Activated CD4-positive, alpha-beta T cell treated with anti-CD3 and anti-CD28 coated beads, Interleukin-2, amount 10 ng/mL, durations not matched to agents 7 days and 5 days (primary cell): ENCODE measurements at regions not wholly inside any gene's neighbourhood (a gene's known extent, or its start where the extent isn't known, plus 50 kb on each side); places are given as distances from the start of the nearest gene placed in this dataset.

ENCODE experiments used
- CTCF ChIA-PET: fragments of 350-600 bp; sonication (Branson Sonifier 250); formaldehyde crosslinking; loops from one replicate; lab custom pipeline; 2021; ENCODE audit warnings: antibody characterized with exemption; lab: Charles Lee
- POLR2A ChIA-PET: fragments of 350-600 bp; sonication (Branson Sonifier 250); formaldehyde crosslinking; loops from one replicate; lab custom pipeline; 2021; ENCODE audit warnings: antibody characterized with exemption; lab: Charles Lee
- DNase-seq: peaks from one replicate; pipeline ENCODE4 v3.0.0-alpha.2; 2020
- H3K27ac Mint-ChIP-seq: one replicate; pipeline ENCODE4 v1.8.0; 2021; ENCODE audit warnings: mild to moderate bottlenecking, moderate library complexity, mixed read lengths
- H3K27me3 Mint-ChIP-seq: one replicate; pipeline ENCODE4 v1.8.0; 2021; ENCODE audit warnings: mixed read lengths
- H3K36me3 Mint-ChIP-seq: one replicate; pipeline ENCODE4 v1.8.0; 2021; ENCODE audit warnings: low read depth, mixed read lengths
- H3K4me1 Mint-ChIP-seq: one replicate; pipeline ENCODE4 v1.8.0; 2021; ENCODE audit warnings: mixed read lengths
- H3K4me3 Mint-ChIP-seq: one replicate; pipeline ENCODE4 v1.8.0; 2021; ENCODE audit warnings: mild to moderate bottlenecking, moderate library complexity, mixed read lengths
- H3K9me3 Mint-ChIP-seq: one replicate; pipeline ENCODE4 v1.8.0; 2021; ENCODE audit warnings: mixed read lengths

DNA sequence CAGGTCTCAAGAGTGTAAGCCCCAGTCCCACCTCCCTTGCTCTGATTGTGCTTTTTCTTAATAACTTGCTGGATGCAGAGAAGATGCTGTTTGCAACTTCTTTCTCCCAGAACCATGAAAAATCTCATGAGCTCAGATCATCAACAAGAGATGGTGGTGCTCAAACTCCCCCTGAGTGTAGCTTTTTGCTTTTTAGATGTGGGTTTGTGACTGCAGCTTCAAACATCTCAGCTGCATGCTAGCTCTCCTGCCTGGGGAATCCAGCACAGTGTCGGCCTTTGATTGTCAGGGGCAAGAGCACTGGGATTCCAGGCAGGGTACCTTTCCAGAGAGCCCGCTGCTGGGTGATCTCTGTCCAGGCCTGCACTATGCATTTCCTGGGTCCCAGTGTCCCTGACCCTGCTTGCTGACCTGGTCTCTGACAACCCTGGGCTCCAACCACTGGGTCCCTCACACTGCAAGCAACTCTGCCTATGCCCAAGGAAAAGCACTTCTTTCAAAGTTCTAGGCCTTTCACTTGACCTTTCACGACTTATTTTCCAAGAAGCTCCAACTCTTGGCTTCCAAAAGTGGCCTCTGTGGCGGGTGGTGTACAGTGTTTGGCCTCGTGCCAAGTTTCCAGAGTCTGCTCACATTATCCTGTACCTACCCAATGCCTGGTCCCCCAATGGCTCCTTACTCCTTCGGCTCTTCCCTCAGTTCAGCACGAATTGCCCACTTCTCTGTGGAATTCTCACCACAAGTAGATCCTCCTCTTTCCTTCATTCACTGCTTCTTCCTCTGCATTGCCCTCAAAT, 69.7 kb upstream of the LY86 start:
- CTCF ChIA-PET, result no interaction called here
- no peak for DNase-seq
- Mint-ChIP-seq H3K4me3 (no peak overlapping the region), H3K4me1 (peaks cover 14% of the 10 kb centered on the region), H3K36me3 (no peaks in the 10 kb centered on the region), H3K27ac (no peak overlapping the region), H3K27me3 (peaks cover 78% of the 10 kb centered on the region), H3K9me3 (no peaks in the 10 kb centered on the region)
- POLR2A ChIA-PET, result no interaction called here

DNA sequence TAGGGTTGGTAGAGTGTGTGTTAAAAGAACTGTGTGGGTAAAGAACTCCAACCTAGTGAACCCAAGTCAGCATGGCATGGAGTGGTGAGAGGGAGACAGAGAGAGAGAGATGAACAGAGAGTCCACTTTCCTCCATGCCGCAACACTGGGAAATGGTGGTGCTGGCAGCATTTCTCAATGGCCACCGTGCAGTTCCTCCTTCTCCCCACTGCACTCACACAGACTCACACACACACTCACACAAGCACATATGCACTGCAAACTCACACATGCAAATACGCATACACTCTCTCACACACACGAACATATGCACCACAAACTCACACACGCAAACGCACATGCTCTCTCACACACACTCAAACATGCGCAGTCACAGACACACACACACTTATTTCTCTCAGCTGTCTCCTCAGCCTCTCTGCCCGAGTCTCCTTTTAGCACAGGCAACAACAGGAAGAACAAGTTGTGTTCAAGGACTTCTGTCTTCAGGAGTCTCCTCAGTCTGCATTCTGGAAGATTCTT, 66.5 kb upstream of the LY86 start:
- Mint-ChIP-seq H3K4me1 (no peaks in the 10 kb centered on the region), H3K9me3 (no peaks in the 10 kb centered on the region), H3K27me3 (peaks cover 78% of the 10 kb centered on the region), H3K36me3 (no peaks in the 10 kb centered on the region), H3K4me3 (no peak overlapping the region), H3K27ac (no peak overlapping the region)
- CTCF ChIA-PET, result interaction anchor here (1.0 to 1.4 kb wide), 2 partner anchors 13 to 24 kb away, joined by 3 read pairs; no protein-coding TSS in a partner anchor
- POLR2A ChIA-PET, result no interaction called here
- DNase-seq, result no peak

DNA sequence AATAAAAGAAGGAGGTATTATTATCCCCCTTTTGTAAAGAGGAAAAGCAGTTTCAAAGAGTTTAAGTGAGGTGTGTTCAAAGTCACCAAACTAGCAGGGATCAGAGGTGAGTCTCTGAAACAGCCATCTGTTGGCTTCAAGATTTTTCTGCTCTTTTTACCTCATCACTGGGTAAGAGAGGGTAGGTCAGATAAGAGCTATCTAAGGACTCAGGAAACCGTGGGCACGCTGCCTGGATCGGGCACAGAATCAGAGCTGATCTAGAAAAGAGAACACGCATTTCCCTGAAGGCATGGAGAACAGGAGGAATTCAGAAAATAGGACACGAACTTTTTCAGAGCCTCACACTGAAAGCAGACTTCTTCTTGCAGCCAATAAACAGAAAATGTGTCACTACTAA, 65.8 kb upstream of the LY86 start:
- Mint-ChIP-seq H3K4me1 (no peaks in the 10 kb centered on the region), H3K27ac (no peak overlapping the region), H3K36me3 (no peaks in the 10 kb centered on the region), H3K4me3 (no peak overlapping the region), H3K9me3 (no peaks in the 10 kb centered on the region), H3K27me3 (peaks cover 82% of the 10 kb centered on the region)
- DNase-seq, result no peak
- CTCF ChIA-PET, result interaction anchor here (1.4 kb wide), 1 partner anchor 14 kb away, joined by 3 read pairs; no protein-coding TSS in a partner anchor
- POLR2A ChIA-PET, result no interaction called here

DNA sequence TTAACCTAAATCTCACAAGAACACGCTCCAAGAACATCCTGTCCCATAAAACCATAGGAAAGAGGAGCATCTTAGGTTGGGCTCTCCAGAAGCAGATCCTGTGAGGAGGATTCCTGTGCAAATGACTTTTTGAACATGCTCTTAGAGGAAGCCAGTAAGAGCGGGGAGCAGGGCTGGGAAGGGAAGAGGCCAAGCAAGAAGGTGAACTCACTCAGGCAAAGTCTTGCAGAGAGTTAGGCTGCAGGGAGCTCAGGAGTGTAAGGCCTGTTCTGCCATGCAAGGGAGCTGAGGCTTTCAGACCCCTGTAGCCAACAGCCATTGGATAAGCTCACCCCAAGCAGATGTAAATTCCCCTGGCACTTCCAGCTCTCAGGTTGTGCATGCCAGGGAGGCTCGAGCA, 63.6 kb upstream of the LY86 start:
- H3K36me3 Mint-ChIP-seq, result no peaks in the 10 kb centered on the region
- CTCF ChIA-PET, result no interaction called here
- H3K27me3 Mint-ChIP-seq, result peaks cover 77% of the 10 kb centered on the region
- H3K27ac Mint-ChIP-seq, result no peak overlapping the region
- H3K4me3 Mint-ChIP-seq, result no peak overlapping the region
- no peaks in the 10 kb centered on the region for H3K4me1 Mint-ChIP-seq
- H3K9me3 Mint-ChIP-seq, result no peaks in the 10 kb centered on the region
- POLR2A ChIA-PET, result no interaction called here
- DNase-seq, result no peak

DNA sequence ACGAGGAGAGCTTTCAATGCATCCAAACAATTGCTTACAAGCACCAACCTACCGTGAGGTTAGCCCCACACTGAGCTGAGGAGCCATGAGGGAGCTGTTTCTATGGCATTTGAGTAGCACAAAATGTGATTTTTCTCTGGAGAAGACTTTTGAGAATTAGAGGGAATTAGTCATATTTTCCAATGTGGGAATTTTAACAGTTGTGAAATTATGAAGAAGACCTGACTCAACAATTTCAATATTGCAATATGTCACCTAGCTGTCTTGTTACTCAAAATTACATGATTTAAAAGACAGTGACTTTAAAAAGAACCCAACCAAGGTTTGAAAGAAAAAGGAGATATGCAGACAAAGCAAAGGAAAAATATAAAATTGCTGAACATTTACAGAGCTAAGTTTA, 62.6 kb upstream of the LY86 start:
- no peak for DNase-seq
- no peaks in the 10 kb centered on the region for H3K9me3 Mint-ChIP-seq
- no peaks in the 10 kb centered on the region for H3K36me3 Mint-ChIP-seq
- ChIA-PET CTCF (interaction anchor here (1.6 kb wide), 1 partner anchor 13 kb away, joined by 3 read pairs; no protein-coding TSS in a partner anchor), POLR2A (no interaction called here)
- no peak overlapping the region for H3K4me3 Mint-ChIP-seq
- peaks cover 80% of the 10 kb centered on the region for H3K27me3 Mint-ChIP-seq
- no peaks in the 10 kb centered on the region for H3K4me1 Mint-ChIP-seq
- no peak overlapping the region for H3K27ac Mint-ChIP-seq

DNA sequence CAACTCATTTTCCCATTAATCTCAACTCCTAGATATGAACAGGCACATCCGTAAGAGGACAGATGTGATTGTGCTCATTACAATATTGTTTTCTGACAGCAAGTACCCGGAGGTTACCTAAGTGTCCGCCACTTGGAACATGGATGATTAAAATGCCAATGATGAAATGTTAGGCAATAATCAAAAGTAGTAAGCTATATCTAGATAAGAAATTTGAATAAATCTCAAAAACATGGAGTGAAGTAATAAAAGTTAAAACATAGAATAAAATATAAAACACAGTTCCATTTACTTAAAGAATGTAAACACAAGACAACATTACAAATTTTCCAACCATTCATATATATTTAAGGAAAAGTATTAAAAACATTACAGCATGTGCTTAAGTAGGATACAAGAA, 59.2 kb upstream of the LY86 start:
- Mint-ChIP-seq H3K4me1 (no peaks in the 10 kb centered on the region), H3K36me3 (no peaks in the 10 kb centered on the region), H3K27me3 (peaks cover 71% of the 10 kb centered on the region), H3K27ac (no peak overlapping the region), H3K9me3 (no peaks in the 10 kb centered on the region), H3K4me3 (no peak overlapping the region)
- DNase-seq, result no peak
- CTCF ChIA-PET, result no interaction called here
- POLR2A ChIA-PET, result no interaction called here

DNA sequence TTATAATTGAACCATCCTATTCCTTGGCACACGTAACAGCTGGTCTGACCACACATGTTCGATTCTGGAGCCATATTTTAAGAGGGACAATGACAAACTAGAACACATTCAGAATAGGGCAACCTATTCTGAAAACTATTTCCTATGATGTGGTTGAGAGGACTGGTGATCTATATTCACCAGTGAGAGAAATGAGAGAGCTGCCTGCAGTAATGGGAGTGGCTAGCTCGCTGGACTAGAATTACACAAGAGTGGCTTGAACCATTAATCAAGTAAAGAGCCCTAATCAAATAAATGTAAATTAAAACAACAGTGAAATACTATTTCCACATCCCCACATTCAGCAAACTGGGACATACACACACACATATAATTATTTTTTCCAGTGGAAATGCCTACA, 55.3 kb upstream of the LY86 start:
- ChIA-PET POLR2A (no interaction called here), CTCF (no interaction called here)
- peaks cover 53% of the 10 kb centered on the region for H3K27me3 Mint-ChIP-seq
- H3K27ac Mint-ChIP-seq, result no peak overlapping the region
- H3K4me1 Mint-ChIP-seq, result peaks cover 3% of the 10 kb centered on the region
- no peak overlapping the region for H3K4me3 Mint-ChIP-seq
- DNase-seq, result no peak
- no peaks in the 10 kb centered on the region for H3K36me3 Mint-ChIP-seq
- H3K9me3 Mint-ChIP-seq, result no peaks in the 10 kb centered on the region

DNA sequence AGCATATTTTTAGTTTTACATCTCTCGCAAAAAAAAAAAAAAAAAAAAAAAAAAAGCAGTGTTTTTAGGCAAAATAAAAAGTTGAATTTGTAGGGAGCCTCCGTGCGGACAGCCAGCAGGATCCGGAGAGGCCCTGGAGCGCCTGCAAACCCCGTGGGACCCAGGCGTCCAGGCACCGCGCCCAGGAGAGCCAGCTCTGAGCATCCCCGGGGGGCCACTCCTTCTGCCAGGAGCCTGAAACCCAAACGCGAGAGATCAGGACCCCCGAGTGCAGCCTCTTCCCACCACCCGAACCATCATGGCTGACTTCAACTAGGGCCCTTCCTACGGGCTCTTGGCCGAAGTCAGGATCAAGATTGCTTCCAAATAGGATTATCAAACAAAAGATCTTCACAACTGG, 54.1 kb upstream of the LY86 start:
- Mint-ChIP-seq H3K4me1 (peaks cover 7% of the 10 kb centered on the region), H3K27me3 (peaks cover 57% of the 10 kb centered on the region), H3K36me3 (no peaks in the 10 kb centered on the region), H3K9me3 (no peaks in the 10 kb centered on the region), H3K27ac (no peak overlapping the region), H3K4me3 (no peak overlapping the region)
- ChIA-PET POLR2A (no interaction called here), CTCF (interaction anchor here (0.6 to 1.6 kb wide), 2 partner anchors 12 to 721 kb away, joined by 3 to 6 read pairs; no protein-coding TSS in a partner anchor)
- no peak for DNase-seq

DNA sequence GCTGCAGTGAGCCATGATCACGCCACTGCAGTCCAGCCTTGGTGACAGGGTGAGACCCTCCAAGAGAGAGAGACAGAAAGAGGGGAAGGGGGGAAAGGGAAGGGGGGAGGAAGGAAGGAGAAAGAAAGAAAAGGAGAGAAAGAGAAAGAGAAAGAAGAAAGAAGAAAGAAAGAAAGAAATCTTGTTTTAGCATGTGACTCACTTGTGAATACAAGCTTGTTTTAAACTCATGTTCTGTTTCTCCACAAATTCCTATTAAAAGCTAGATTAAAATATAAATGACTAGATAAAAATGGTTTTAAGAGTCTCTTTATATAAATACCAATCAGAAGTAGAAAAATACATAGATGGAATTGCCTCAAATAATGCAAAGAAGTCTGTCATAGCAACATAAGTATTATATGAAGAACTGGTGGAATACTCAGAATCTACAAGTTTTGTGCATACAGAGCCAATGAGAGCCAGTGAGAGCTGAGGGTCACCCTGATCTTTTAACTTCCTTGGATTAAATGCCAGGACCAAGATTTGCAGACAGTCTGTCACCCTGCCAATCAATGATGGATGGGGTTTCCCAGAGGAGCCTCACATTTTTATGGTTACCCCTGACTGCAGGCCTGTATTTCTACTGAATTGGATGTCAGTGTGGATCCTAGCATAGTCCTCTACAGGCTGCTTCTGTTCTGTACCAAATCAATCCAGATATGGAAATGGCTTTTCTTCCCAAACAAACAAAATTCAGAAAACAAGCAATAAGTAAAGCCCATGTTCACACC, 50.8 kb upstream of the LY86 start:
- POLR2A ChIA-PET, result no interaction called here
- H3K36me3 Mint-ChIP-seq, result no peaks in the 10 kb centered on the region
- peaks cover 7% of the 10 kb centered on the region for H3K4me1 Mint-ChIP-seq
- no peak overlapping the region for H3K27ac Mint-ChIP-seq
- no peak overlapping the region for H3K4me3 Mint-ChIP-seq
- peaks cover 59% of the 10 kb centered on the region for H3K27me3 Mint-ChIP-seq
- DNase-seq, result no peak
- CTCF ChIA-PET, result no interaction called here
- no peaks in the 10 kb centered on the region for H3K9me3 Mint-ChIP-seq

DNA sequence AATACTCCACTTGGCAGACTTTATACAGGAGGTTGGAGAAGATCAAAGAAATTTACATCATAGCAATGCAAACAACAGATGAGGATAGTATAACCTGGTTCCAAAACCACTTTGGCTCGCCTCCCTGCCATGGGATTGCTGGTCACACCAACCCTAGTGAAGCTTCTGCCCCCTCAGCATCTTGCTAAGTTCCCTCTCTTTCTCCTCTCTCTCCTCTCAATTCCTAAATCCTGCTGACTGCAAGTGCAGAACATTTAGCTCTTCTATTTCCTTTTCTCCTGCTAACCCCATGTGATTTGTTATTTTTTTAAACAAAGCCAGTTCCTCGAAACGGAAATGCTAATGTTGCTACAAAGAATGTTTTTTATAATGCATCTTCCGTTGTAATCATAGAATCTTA, 50.3 kb upstream of the LY86 start:
- H3K4me3 Mint-ChIP-seq, result no peak overlapping the region
- H3K27me3 Mint-ChIP-seq, result peaks cover 54% of the 10 kb centered on the region
- H3K9me3 Mint-ChIP-seq, result no peaks in the 10 kb centered on the region
- CTCF ChIA-PET, result no interaction called here
- POLR2A ChIA-PET, result no interaction called here
- H3K36me3 Mint-ChIP-seq, result no peaks in the 10 kb centered on the region
- H3K27ac Mint-ChIP-seq, result no peak overlapping the region
- H3K4me1 Mint-ChIP-seq, result peaks cover 7% of the 10 kb centered on the region
- no peak for DNase-seq
